ENCODE measurements at regions not wholly inside any gene's neighbourhood (a gene's known extent, or its start where the extent isn't known, plus 50 kb on each side); places are given as distances from the start of the nearest gene placed in this dataset.

- TF ChIP-seq ARID4B (CRISPR knock-in tag; IDR thresholded peaks at IDR 0.05) = no peak
- TF ChIP-seq ZNF24 (IDR thresholded peaks at IDR 0.05) = no peak
- no peak for TF ChIP-seq BRD9 (IDR thresholded peaks at IDR 0.05; ENCODE audit: low read depth, partially characterized antibody)
- TF ChIP-seq CREB3L1 (IDR thresholded peaks at IDR 0.05; ENCODE audit: borderline replicate concordance, low read depth) = peak; percentile 47; the same call in 1 of the 2 replicates
- no peak for TF ChIP-seq ELK1 (CRISPR knock-in tag; IDR thresholded peaks at IDR 0.05)
- no peak for TF ChIP-seq MAFF (IDR thresholded peaks at IDR 0.05; ENCODE audit: low read length)
- TF ChIP-seq MEF2A (IDR thresholded peaks at IDR 0.05; ENCODE audit: control insufficient read depth, low read depth, low read length) = no peak
- TF ChIP-seq TAF1 (IDR thresholded peaks at IDR 0.05; ENCODE audit: control insufficient read depth, extremely low read depth, insufficient read depth, low read length, severe bottlenecking) = no peak
- TF ChIP-seq PTRF (tag; IDR thresholded peaks at IDR 0.05) = no peak
- TF ChIP-seq NCOA1 (IDR thresholded peaks at IDR 0.05; ENCODE audit: low read depth) = no peak
- no peak for TF ChIP-seq IRF9 (tag; IDR thresholded peaks at IDR 0.05)
- TF ChIP-seq THAP7 (CRISPR knock-in tag; IDR thresholded peaks at IDR 0.05) = no peak
- peak; percentile 67 for TF ChIP-seq USF1 (CRISPR knock-in tag; IDR thresholded peaks at IDR 0.05)
- no peak for TF ChIP-seq STAT5B (CRISPR knock-in tag; IDR thresholded peaks at IDR 0.05)
- no peak for TF ChIP-seq E2F4 (CRISPR knock-in tag; IDR thresholded peaks at IDR 0.05; ENCODE audit: low read depth)
- no peak for TF ChIP-seq SLC30A9 (CRISPR knock-in tag; IDR thresholded peaks at IDR 0.05)
- TF ChIP-seq ARID2 (IDR thresholded peaks at IDR 0.05) = no peak
These were observed 449.7 kb upstream of the KLF6 start (continued) for GRCh38 chr10:4234661-4235060.

All from K562 (cell line).